Mesothelial cell of epicardium (in vitro differentiated cells): ENCODE measurements at regions not wholly inside any gene's neighbourhood (a gene's known extent, or its start where the extent isn't known, plus 50 kb on each side); places are given as distances from the start of the nearest gene placed in this dataset.

Source experiments
- DNase-seq, 2 experiments: peaks; one replicate each; pipeline ENCODE4 v3.0.0; 2021; ENCODE audit warnings: low spot score in 2 of 2; ENCODE audit not compliant: unreplicated experiment in 2 of 2
- H3K27ac Mint-ChIP-seq: 2 replicates; pipeline ENCODE4 v1.8.0; 2021; ENCODE audit warnings: mixed read lengths
- H3K27me3 Mint-ChIP-seq: 2 replicates; pipeline ENCODE4 v1.8.0; 2021; ENCODE audit warnings: low read depth, mixed read lengths
- H3K36me3 Mint-ChIP-seq: 2 replicates; pipeline ENCODE4 v1.8.0; 2021; ENCODE audit warnings: mixed read lengths
- H3K4me1 Mint-ChIP-seq: 2 replicates; pipeline ENCODE4 v1.8.0; 2021; ENCODE audit warnings: mixed read lengths
- H3K4me3 Mint-ChIP-seq: 2 replicates; pipeline ENCODE4 v1.8.0; 2021; ENCODE audit warnings: mild to moderate bottlenecking, moderate library complexity, mixed read lengths
- H3K9me3 Mint-ChIP-seq: 2 replicates; pipeline ENCODE4 v1.8.0; 2021; ENCODE audit warnings: mixed read lengths
- TF ChIP-seq, protein P1 (sequence below): fragments of 200-600 bp; sonication (generic); IDR thresholded peaks from one replicate; pipeline ENCODE4 v1.5.0; 2021; ENCODE audit warnings: antibody characterized with exemption; ENCODE audit not compliant: unreplicated experiment

DNA sequence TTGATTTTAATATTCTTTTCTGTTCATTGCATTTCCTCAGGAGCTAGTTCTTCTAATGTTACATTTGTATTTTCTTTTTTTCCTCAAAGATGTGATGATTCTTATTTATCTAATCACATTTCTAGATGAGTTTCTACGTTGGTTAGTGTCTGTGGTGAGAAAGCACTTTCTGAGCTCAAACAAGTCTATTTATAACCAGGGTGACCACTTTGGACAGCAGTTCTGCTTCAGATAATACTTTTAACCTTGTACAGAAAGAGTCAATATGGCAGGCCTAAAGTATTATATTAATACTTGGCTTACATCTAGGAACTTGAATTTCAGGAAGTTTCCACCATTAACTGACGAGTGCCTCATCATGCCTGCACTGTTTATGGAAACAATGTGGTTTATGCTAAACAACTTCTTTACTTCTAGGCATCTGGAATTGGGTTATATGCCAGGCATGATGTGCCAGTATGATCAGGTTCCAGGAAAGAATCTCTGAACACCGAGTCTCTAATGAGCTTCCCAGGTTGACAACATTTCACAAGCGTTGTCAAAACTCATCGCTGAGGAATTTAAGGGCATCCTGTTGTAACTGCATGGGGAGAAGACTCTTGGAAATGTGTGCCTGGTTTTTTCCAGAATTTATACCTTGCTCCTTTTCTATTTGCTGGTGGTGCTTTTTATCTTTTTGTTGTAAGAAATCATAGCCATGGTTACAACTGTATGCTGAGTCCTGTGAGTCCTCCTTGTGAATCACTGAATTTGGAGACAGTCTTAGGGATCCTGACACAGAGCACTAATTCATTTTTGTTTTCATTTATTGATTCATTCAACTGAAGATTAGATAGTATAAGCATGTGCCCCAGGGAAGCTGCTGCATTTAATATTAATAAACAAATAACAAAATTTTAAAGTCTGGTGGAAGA, 344.4 kb upstream of the PCDH9 start:
- Mint-ChIP-seq H3K9me3 (peaks cover 16% of the 10 kb centered on the region), H3K36me3 (no peaks in the 10 kb centered on the region), H3K27me3 (no peaks in the 10 kb centered on the region), H3K27ac (no peak overlapping the region), H3K4me3 (no peak overlapping the region), H3K4me1 (no peaks in the 10 kb centered on the region)
- TF ChIP-seq, protein P1, sequence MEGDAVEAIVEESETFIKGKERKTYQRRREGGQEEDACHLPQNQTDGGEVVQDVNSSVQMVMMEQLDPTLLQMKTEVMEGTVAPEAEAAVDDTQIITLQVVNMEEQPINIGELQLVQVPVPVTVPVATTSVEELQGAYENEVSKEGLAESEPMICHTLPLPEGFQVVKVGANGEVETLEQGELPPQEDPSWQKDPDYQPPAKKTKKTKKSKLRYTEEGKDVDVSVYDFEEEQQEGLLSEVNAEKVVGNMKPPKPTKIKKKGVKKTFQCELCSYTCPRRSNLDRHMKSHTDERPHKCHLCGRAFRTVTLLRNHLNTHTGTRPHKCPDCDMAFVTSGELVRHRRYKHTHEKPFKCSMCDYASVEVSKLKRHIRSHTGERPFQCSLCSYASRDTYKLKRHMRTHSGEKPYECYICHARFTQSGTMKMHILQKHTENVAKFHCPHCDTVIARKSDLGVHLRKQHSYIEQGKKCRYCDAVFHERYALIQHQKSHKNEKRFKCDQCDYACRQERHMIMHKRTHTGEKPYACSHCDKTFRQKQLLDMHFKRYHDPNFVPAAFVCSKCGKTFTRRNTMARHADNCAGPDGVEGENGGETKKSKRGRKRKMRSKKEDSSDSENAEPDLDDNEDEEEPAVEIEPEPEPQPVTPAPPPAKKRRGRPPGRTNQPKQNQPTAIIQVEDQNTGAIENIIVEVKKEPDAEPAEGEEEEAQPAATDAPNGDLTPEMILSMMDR = no peak
- no peak for DNase-seq

DNA sequence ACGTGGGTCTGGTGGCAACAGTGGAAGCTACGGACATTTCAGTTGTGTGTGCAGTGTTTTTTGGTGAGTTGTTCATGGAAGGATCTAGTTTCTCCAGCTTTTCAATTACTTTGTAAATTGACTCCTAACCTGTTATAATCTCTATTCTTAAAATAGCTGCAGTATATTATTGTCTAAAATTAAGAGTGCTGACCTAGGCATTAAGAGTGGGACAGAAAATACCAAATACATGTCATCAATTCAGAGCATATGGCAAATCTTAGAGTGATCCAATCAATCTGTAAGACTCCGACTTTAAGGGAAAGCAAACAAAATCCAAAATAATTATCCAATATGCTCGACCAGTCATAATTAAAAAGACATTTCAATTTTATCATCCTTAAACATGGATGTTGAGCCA, 338.1 kb upstream of the PCDH9 start:
- no peak for DNase-seq
- H3K9me3 Mint-ChIP-seq = no peaks in the 10 kb centered on the region
- no peak overlapping the region for H3K27ac Mint-ChIP-seq
- H3K4me3 Mint-ChIP-seq = no peak overlapping the region
- H3K4me1 Mint-ChIP-seq = no peaks in the 10 kb centered on the region
- no peaks in the 10 kb centered on the region for H3K27me3 Mint-ChIP-seq
- TF ChIP-seq, protein P1 = no peak
- no peaks in the 10 kb centered on the region for H3K36me3 Mint-ChIP-seq

DNA sequence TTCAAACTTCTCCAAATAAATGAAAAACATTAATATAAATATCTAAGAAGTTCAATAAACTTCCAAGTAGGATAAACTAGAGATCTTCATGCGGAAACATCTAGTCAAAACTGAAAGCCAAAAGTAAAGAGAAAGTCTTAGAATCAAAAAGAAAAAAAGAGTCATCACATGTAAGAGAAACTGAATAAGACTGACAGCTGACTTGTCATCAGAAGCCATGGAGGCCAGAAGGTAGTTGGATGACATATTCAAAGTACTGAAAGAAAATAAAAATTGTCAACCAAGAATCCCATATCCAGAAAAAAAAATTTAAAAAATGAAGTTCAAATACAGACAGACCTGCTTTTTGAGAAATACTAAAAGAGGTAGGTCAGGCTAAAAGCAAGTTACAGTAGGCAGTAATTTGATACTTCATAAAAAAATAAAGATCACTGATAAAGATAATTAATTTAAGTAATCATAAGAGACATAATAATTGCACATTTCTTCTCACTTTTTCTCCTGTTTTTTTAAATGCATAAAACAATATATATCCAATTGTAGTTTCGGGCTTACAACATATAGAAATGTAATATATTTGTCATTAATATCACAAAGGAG, 327.6 kb upstream of the PCDH9 start:
- Mint-ChIP-seq H3K4me1 (no peaks in the 10 kb centered on the region), H3K36me3 (peaks cover 7% of the 10 kb centered on the region), H3K9me3 (peaks cover 21% of the 10 kb centered on the region), H3K4me3 (no peak overlapping the region), H3K27me3 (no peaks in the 10 kb centered on the region), H3K27ac (no peak overlapping the region)
- no peak for DNase-seq
- TF ChIP-seq, protein P1 = no peak

DNA sequence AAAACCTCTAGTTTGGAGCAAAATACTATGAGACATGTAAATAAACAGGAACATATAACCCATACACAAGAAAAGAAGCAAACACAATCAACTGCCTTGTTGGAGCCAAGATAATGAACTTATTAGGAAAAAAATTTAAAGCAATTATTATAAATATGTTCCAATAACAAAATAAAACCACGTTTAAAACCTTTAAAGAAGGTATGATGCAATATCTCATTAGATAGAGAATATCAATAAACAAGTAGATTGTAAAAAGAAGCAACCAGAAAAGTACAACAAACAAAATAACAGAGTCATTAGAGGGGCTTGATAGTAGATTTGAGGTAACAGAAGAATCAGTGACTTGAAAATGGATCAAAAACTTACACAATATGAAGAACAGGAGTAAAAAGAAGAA, 327.0 kb upstream of the PCDH9 start:
- H3K4me1 Mint-ChIP-seq = no peaks in the 10 kb centered on the region
- TF ChIP-seq, protein P1 = no peak
- H3K4me3 Mint-ChIP-seq = no peak overlapping the region
- peaks cover 7% of the 10 kb centered on the region for H3K36me3 Mint-ChIP-seq
- no peak overlapping the region for H3K27ac Mint-ChIP-seq
- peaks cover 21% of the 10 kb centered on the region for H3K9me3 Mint-ChIP-seq
- H3K27me3 Mint-ChIP-seq = no peaks in the 10 kb centered on the region
- DNase-seq = no peak

DNA sequence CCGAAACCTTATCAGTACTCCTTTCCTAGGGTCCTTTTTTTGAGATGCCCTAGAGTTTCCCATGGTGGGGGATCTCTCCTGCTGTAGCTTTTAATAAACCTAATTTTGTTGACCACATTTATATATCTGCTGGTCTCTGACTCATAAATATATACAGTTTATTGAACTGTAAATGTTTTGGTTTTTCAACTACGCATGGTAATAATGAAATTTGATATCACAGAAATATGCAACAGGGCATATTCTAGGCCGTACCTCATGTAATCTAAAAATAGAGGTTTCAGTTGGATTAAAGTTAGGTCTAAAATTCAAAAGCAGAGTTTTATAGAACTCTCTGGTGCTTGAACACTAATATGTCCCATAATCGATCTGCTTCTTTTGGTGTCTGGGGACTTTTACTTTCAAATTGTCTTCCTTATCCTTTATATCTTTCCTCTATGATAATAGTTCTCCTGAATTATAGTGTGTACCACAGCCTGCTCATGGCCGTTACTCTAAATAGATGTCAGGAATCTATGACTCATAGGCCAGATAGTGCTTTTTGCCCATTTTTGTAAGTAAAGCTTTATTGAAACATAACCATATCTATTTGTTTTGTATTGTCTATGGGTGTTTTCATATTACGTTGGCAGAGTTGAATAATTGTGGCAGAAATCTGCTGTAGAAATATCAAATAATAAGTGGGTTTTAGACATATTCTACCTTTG, 324.8 kb upstream of the PCDH9 start:
- H3K4me1 Mint-ChIP-seq = no peaks in the 10 kb centered on the region
- peaks cover 21% of the 10 kb centered on the region for H3K9me3 Mint-ChIP-seq
- TF ChIP-seq, protein P1 = no peak
- H3K4me3 Mint-ChIP-seq = no peak overlapping the region
- peaks cover 7% of the 10 kb centered on the region for H3K36me3 Mint-ChIP-seq
- no peaks in the 10 kb centered on the region for H3K27me3 Mint-ChIP-seq
- DNase-seq = no peak
- H3K27ac Mint-ChIP-seq = no peak overlapping the region
